ENCODE measurements at regions not wholly inside any gene's neighbourhood (a gene's known extent, or its start where the extent isn't known, plus 50 kb on each side); places are given as distances from the start of the nearest gene placed in this dataset.

GRCh38 chr16:59385491-59385890, 651.4 kb upstream of the GOT2 start:
- TF ChIP-seq TCF12 (IDR thresholded peaks at IDR 0.05; ENCODE audit: low read depth) (no peak), USF1 (IDR thresholded peaks at IDR 0.05) (no peak), YY1 (IDR thresholded peaks at IDR 0.05; ENCODE audit: low read depth) (no peak), TAF1 (IDR thresholded peaks at IDR 0.05; ENCODE audit: low read depth) (no peak), EGR1 (IDR thresholded peaks at IDR 0.05) (no peak), ZBTB7A (IDR thresholded peaks at IDR 0.05; ENCODE audit: low read depth) (no peak), CREB1 (IDR thresholded peaks at IDR 0.05; ENCODE audit: low read depth) (no peak), FOXM1 (IDR thresholded peaks at IDR 0.05; ENCODE audit: borderline replicate concordance, low read depth) (no peak), REST (IDR thresholded peaks at IDR 0.05; ENCODE audit: low read depth) (no peak), TEAD4 (IDR thresholded peaks at IDR 0.05) (no peak)
- TF ChIP-seq, protein P1, sequence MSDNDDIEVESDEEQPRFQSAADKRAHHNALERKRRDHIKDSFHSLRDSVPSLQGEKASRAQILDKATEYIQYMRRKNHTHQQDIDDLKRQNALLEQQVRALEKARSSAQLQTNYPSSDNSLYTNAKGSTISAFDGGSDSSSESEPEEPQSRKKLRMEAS (IDR thresholded peaks at IDR 0.05): no peak

DNA sequence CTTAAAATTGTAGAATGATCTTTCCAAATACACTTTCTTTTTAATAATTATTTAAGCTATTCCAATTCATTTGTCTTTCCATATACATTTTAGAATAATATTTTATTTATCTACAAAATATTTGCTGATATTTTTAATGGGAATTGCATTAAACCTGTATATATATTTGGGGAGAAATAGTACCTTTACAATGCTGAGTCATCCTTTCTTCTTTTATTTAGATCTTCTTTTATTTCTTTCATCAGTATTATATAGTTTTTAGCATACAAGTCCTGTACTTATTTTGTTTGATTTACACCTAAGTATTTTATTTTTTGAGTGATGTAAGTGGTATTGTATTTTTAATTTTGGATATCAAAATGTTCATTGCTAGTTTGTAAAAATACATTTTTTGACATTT, 639.5 kb upstream of the GOT2 start:
- no peak for TF ChIP-seq RAD21 (IDR thresholded peaks at IDR 0.05; ENCODE audit: low read depth)
- TF ChIP-seq FOXM1 (IDR thresholded peaks at IDR 0.05; ENCODE audit: borderline replicate concordance, low read depth): no peak
- no peak for TF ChIP-seq USF1 (IDR thresholded peaks at IDR 0.05)
- TF ChIP-seq YY1 (IDR thresholded peaks at IDR 0.05; ENCODE audit: low read depth): no peak
- no peak for TF ChIP-seq NFIC (IDR thresholded peaks at IDR 0.05)
- TF ChIP-seq REST (IDR thresholded peaks at IDR 0.05; ENCODE audit: low read depth): no peak
- TF ChIP-seq ZBTB7A (IDR thresholded peaks at IDR 0.05; ENCODE audit: low read depth): no peak
- no peak for TF ChIP-seq CEBPB (IDR thresholded peaks at IDR 0.05)
- TF ChIP-seq TCF12 (IDR thresholded peaks at IDR 0.05; ENCODE audit: low read depth): no peak
- no peak for TF ChIP-seq TEAD4 (IDR thresholded peaks at IDR 0.05)
- no peak for TF ChIP-seq EP300 (IDR thresholded peaks at IDR 0.05; ENCODE audit: borderline replicate concordance)
- TF ChIP-seq TAF1 (IDR thresholded peaks at IDR 0.05; ENCODE audit: low read depth): no peak
- TF ChIP-seq, protein P1 (IDR thresholded peaks at IDR 0.05): no peak

GRCh38 chr16:59370717-59371116, 636.6 kb upstream of the GOT2 start:
- TF ChIP-seq USF1 (IDR thresholded peaks at IDR 0.05): no peak
- no peak for TF ChIP-seq REST (IDR thresholded peaks at IDR 0.05; ENCODE audit: low read depth)
- no peak for TF ChIP-seq TCF12 (IDR thresholded peaks at IDR 0.05; ENCODE audit: low read depth)
- no peak for TF ChIP-seq TEAD4 (IDR thresholded peaks at IDR 0.05)
- TF ChIP-seq CREB1 (IDR thresholded peaks at IDR 0.05; ENCODE audit: low read depth): no peak
- no peak for TF ChIP-seq NFIC (IDR thresholded peaks at IDR 0.05)
- no peak for TF ChIP-seq YY1 (IDR thresholded peaks at IDR 0.05; ENCODE audit: low read depth)
- TF ChIP-seq CEBPB (IDR thresholded peaks at IDR 0.05): no peak
- no peak for TF ChIP-seq ZBTB7A (IDR thresholded peaks at IDR 0.05; ENCODE audit: low read depth)
- TF ChIP-seq, protein P1 (IDR thresholded peaks at IDR 0.05): no peak
- TF ChIP-seq EP300 (IDR thresholded peaks at IDR 0.05; ENCODE audit: borderline replicate concordance): no peak
- TF ChIP-seq EGR1 (IDR thresholded peaks at IDR 0.05): no peak

DNA sequence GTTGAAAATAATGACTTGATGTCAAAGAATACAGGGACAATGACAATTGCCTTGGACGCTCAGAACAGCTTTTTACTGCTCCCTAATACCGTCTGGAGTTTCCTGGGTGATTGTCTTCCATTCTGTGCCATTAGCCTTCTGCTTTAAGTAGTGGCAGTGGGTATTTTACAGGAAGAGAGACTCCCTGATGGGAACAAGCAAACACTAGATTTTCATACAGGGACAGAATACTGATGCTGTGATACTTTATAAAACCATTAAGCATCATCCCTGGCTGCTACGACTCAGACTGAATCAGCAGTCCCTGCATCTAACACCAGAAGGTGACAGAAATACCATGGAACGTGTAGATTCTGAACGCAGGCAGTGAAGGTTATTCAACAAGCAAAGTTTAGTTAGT, 635.4 kb upstream of the GOT2 start:
- TF ChIP-seq FOXM1 (IDR thresholded peaks at IDR 0.05; ENCODE audit: borderline replicate concordance, low read depth) (no peak), YY1 (IDR thresholded peaks at IDR 0.05; ENCODE audit: low read depth) (no peak), TAF1 (IDR thresholded peaks at IDR 0.05; ENCODE audit: low read depth) (no peak), USF1 (IDR thresholded peaks at IDR 0.05) (no peak), TCF12 (IDR thresholded peaks at IDR 0.05; ENCODE audit: low read depth) (no peak), CEBPB (IDR thresholded peaks at IDR 0.05) (no peak), EP300 (IDR thresholded peaks at IDR 0.05; ENCODE audit: borderline replicate concordance) (no peak), TEAD4 (IDR thresholded peaks at IDR 0.05) (no peak), RAD21 (IDR thresholded peaks at IDR 0.05; ENCODE audit: low read depth) (no peak)
